HCT116 (cell line): ENCODE measurements at regions not wholly inside any gene's neighbourhood (a gene's known extent, or its start where the extent isn't known, plus 50 kb on each side); places are given as distances from the start of the nearest gene placed in this dataset.

Experiments
- ATAC-seq: fragments of 200-7000 bp; cut with Tn5 transposase; 2 replicates; pipeline ENCODE4 v1.9.1; 2020; ENCODE audit warnings: mild to moderate bottlenecking, moderate library complexity
- BruUV-seq: library from RNA; stranded (reverse); fragments of 400-500 nt; replicated peaks from 2 replicates; lab custom pipeline; 2021; lab: Mats Ljungman, UMichigan
- CTCF ChIA-PET: fragments of 300-600 bp; sonication (Branson Sonifier 250); formaldehyde crosslinking; loops from one replicate; lab custom pipeline; 2021; ENCODE audit warnings: antibody characterized with exemption; lab: Charles Lee
- POLR2A ChIA-PET: fragments of 300-600, 350-600 bp; sonication (Branson Sonifier 250); formaldehyde crosslinking; loops from one replicate; lab custom pipeline; 2021; ENCODE audit warnings: antibody characterized with exemption; lab: Charles Lee
- RAD21 ChIA-PET, 2 experiments: fragments of 300-600 bp; sonication (Branson Sonifier 250); formaldehyde crosslinking; loops; one replicate each; lab custom pipeline; 2023; ENCODE audit warnings: low total read pairs in 2 of 2; ENCODE audit not compliant: uncharacterized antibody in 2 of 2, unreplicated experiment in 2 of 2, low non-redundant PET in 1 of 2; lab: Charles Lee
- DNase-seq: peaks from one replicate; pipeline ENCODE4 v3.0.0-alpha.2; 2010; ENCODE audit warnings: low read depth, low spot score
- H2AFZ ChIP-seq: fragments of 200-600 bp; shearing (Covaris generic), sonication (generic); 2 replicates; pipeline ENCODE4 v1.6.1; 2017; ENCODE audit warnings: low read depth, mixed run types, mixed read lengths, antibody characterized with exemption, low read length; ENCODE audit not compliant: poor library complexity, severe bottlenecking
- H3K27ac ChIP-seq: 2 replicates; pipeline ENCODE4 v1.5.1; 2012; ENCODE audit warnings: low read depth, low read length
- H3K27me3 ChIP-seq: fragments of 200-600 bp; sonication (generic); 2 replicates; pipeline ENCODE4 v1.6.1; 2016; ENCODE audit warnings: mixed run types, low read length, mixed read lengths; ENCODE audit not compliant: insufficient read depth
- H3K36me3 ChIP-seq, 2 experiments: fragments of 200-500 bp in 1 of 2; fragments of 200-600 bp in 1 of 2; sonication (Bioruptor generic) in 1 of 2; sonication (generic) in 1 of 2; 2 replicates each; pipeline versions ENCODE4 v1.5.1 to v1.6.1; 2014 to 2016; ENCODE audit warnings: low read length in 2 of 2, inconsistent platforms in 1 of 2, mixed read lengths in 1 of 2, mixed run types in 1 of 2; ENCODE audit not compliant: insufficient read depth in 2 of 2, control insufficient read depth in 1 of 2
- H3K4me1 ChIP-seq, 2 experiments: fragments of 200-600 bp in 1 of 2; sonication (generic) in 1 of 2; 2 replicates each; pipeline versions ENCODE4 v1.5.1 to v1.6.1; 2012 to 2017; ENCODE audit warnings: low read length in 2 of 2, inconsistent platforms in 1 of 2, mild to moderate bottlenecking in 1 of 2, mixed read lengths in 1 of 2, mixed run types in 1 of 2, moderate library complexity in 1 of 2; ENCODE audit not compliant: insufficient read depth in 2 of 2, control insufficient read depth in 1 of 2
- H3K4me2 ChIP-seq: fragments of 200-600 bp; sonication (generic); 2 replicates; pipeline ENCODE4 v1.6.1; 2017; ENCODE audit warnings: mixed run types, low read length, mixed read lengths
- H3K4me3 ChIP-seq, 2 experiments: fragments of 200-600 bp in 1 of 2; sonication (generic) in 1 of 2; replicated peaks in 1 of 2; 2 replicates each; pipeline ENCODE4 v1.5.1; 2011 to 2016; ENCODE audit warnings: low read length in 2 of 2, control low read depth in 1 of 2, low read depth in 1 of 2, mild to moderate bottlenecking in 1 of 2, mixed read lengths in 1 of 2, mixed run types in 1 of 2
- H3K79me2 ChIP-seq: fragments of 200-600 bp; sonication (generic); 2 replicates; pipeline ENCODE4 v1.6.1; 2017; ENCODE audit warnings: mild to moderate bottlenecking, mixed run types, low read length, moderate library complexity, mixed read lengths; ENCODE audit not compliant: insufficient read depth
- H3K9ac ChIP-seq: fragments of 200-600 bp; sonication (generic); 2 replicates; pipeline ENCODE4 v1.6.1; 2016; ENCODE audit warnings: low read length, mixed read lengths
- H3K9me2 ChIP-seq: fragments of 200-600 bp; sonication (generic), shearing (Covaris generic); 2 replicates; pipeline ENCODE4 v1.6.1; 2017; ENCODE audit warnings: mixed run types, mild to moderate bottlenecking, moderate library complexity; ENCODE audit not compliant: insufficient read depth
- H3K9me3 ChIP-seq, 2 experiments: fragments of 200-500 bp in 1 of 2; fragments of 200-600 bp in 1 of 2; sonication (Bioruptor generic) in 1 of 2; sonication (generic) in 1 of 2; 2 replicates each; pipeline ENCODE4 v1.6.1; 2014 to 2017; ENCODE audit warnings: low read length in 2 of 2, mixed read lengths in 2 of 2, inconsistent platforms in 1 of 2, low read depth in 1 of 2, mild to moderate bottlenecking in 1 of 2, mixed run types in 1 of 2, moderate library complexity in 1 of 2; ENCODE audit not compliant: control insufficient read depth in 1 of 2, insufficient read depth in 1 of 2
- H4K20me1 ChIP-seq: fragments of 200-600 bp; sonication (generic), shearing (Covaris generic); 2 replicates; pipeline ENCODE4 v1.6.1; 2017; ENCODE audit warnings: mixed run types, mild to moderate bottlenecking, moderate library complexity; ENCODE audit not compliant: insufficient read depth
- CBX3 ChIP-seq: IDR thresholded peaks from 2 replicates; pipeline ENCODE4 v1.6.1; 2012; ENCODE audit warnings: low read depth
- CEBPB ChIP-seq: IDR thresholded peaks from 2 replicates; pipeline ENCODE4 v1.6.1; 2012; ENCODE audit warnings: low read depth
- EGR1 ChIP-seq: IDR thresholded peaks from 2 replicates; pipeline ENCODE4 v1.6.1; 2012; ENCODE audit warnings: low read depth
- ELF1 ChIP-seq: IDR thresholded peaks from 2 replicates; pipeline ENCODE4 v1.6.1; 2012; ENCODE audit warnings: low read depth, borderline replicate concordance
- EZH2 ChIP-seq: fragments of 200-600 bp; sonication (generic); IDR thresholded peaks from 2 replicates; pipeline ENCODE4 v1.6.1; 2017; ENCODE audit warnings: antibody characterized with exemption, mixed run types
- EZH2phosphoT487 ChIP-seq: fragments of 200-600 bp; IDR thresholded peaks from 2 replicates; pipeline ENCODE4 v1.6.1; 2018; ENCODE audit warnings: antibody characterized with exemption, borderline replicate concordance
- FOSL1 ChIP-seq: IDR thresholded peaks from 2 replicates; pipeline ENCODE4 v1.6.1; 2012; ENCODE audit warnings: low read depth
- POLR2AphosphoS5 ChIP-seq: IDR thresholded peaks from 2 replicates; pipeline ENCODE4 v1.6.1; 2011; ENCODE audit warnings: mild to moderate bottlenecking, low read depth, low read length, moderate library complexity
- RAD21 ChIP-seq: IDR thresholded peaks from 2 replicates; pipeline ENCODE4 v1.6.1; 2012; ENCODE audit warnings: low read depth, mild to moderate bottlenecking
- SIN3A ChIP-seq: IDR thresholded peaks from 2 replicates; pipeline ENCODE4 v1.6.1; 2012; ENCODE audit warnings: low read depth
- SP1 ChIP-seq: IDR thresholded peaks from 2 replicates; pipeline ENCODE4 v1.6.1; 2012; ENCODE audit warnings: low read depth
- TCF7L2 ChIP-seq: IDR thresholded peaks from 2 replicates; pipeline ENCODE4 v1.7.0; 2011; ENCODE audit warnings: borderline replicate concordance, inconsistent platforms; ENCODE audit not compliant: insufficient read depth, insufficient read length; ENCODE audit errors: extremely low read depth
- YY1 ChIP-seq: IDR thresholded peaks from 2 replicates; pipeline ENCODE4 v1.6.1; 2011; ENCODE audit warnings: low read length, low read depth, moderate library complexity, mild to moderate bottlenecking; ENCODE audit not compliant: insufficient replicate concordance; ENCODE audit errors: extremely low read depth
- intact Hi-C: fragments of 100-400 bp; cut with micrococcal nuclease; formaldehyde crosslinking; loops from 2 replicates; pipeline ENCODE4 v1.10.0; 2022
- TF ChIP-seq, protein P1 (sequence below): IDR thresholded peaks from 2 replicates; pipeline ENCODE4 v1.6.1; 2012
- TF ChIP-seq, protein P2 (sequence below), 3 experiments: fragments of 200-600 bp in 1 of 3; sonication (generic) in 1 of 3; IDR thresholded peaks in 2 of 3; conservative IDR thresholded peaks in 1 of 3; 2 replicates each; pipeline ENCODE4 v1.5.1; 2012 to 2017; ENCODE audit warnings: low read depth in 2 of 3, low read length in 2 of 3, antibody characterized with exemption in 1 of 3, borderline replicate concordance in 1 of 3, control low read depth in 1 of 3, mild to moderate bottlenecking in 1 of 3, mixed read lengths in 1 of 3, mixed run types in 1 of 3, moderate library complexity in 1 of 3; ENCODE audit not compliant: insufficient read depth in 1 of 3

GRCh38 chr6:91166271-91167046 is 579.6 kb upstream of the MAP3K7 start:
- CTCF ChIA-PET: no interaction called here
- no peak for DNase-seq
- Histone ChIP-seq H3K9me3 (peaks cover 0 to 7% of the 10 kb centered on the region in 2 experiments; a peak in 1 of 4 replicates), H3K36me3 (no peaks in the 10 kb centered on the region), H3K4me3 (no peak overlapping the region), H3K27ac (no peak overlapping the region), H3K4me1 (no peaks in the 10 kb centered on the region), H3K9ac (no peak overlapping the region), H3K27me3 (no peaks in the 10 kb centered on the region), H3K9me2 (no peaks in the 10 kb centered on the region), H2AFZ (no peak overlapping the region), H4K20me1 (no peaks in the 10 kb centered on the region), H3K4me2 (no peak overlapping the region), H3K79me2 (no peaks in the 10 kb centered on the region)
- intact Hi-C loops: no loop called here
- POLR2A ChIA-PET: no interaction called here
- BruUV-seq: no TSS peak
- RAD21 ChIA-PET: no interaction called here
- ATAC-seq: no peak
- TF ChIP-seq RAD21 (no peak), EGR1 (no peak), FOSL1 (no peak), EZH2 (no peak), EZH2phosphoT487 (no peak), ELF1 (no peak)

DNA sequence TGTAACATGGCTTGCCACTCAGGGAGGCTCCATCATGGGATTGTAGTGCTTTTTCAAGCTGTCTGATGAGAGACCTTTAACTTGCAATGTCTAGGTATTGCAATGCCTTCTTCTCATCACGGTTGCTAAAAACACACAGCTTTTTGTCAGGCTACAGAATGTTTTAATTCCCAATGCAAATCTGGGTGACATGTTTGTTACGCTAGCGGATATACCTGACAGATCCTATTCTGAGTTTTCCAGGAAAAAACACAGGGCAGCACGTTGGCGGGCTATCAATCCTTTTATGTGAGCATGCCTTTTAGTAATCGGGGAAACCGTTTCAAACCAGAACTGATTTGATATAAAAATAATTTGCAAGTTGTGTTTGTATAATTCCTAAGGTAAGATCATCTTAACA is 577.2 kb upstream of the MAP3K7 start:
- BruUV-seq: no TSS peak
- Histone ChIP-seq H4K20me1 (no peaks in the 10 kb centered on the region), H3K27ac (no peak overlapping the region), H3K9me3 (0 out of 4 replicates have a peak, but pooled peaks cover 0 to 7% of the 10 kb centered on the region in 2 experiments), H3K27me3 (no peaks in the 10 kb centered on the region), H3K4me3 (no peak overlapping the region), H3K4me1 (no peaks in the 10 kb centered on the region), H2AFZ (no peak overlapping the region), H3K36me3 (no peaks in the 10 kb centered on the region), H3K9ac (no peak overlapping the region)
- ChIA-PET RAD21 (no interaction called here), CTCF (no interaction called here)
- DNase-seq: no peak
- no peak for TF ChIP-seq TCF7L2
- TF ChIP-seq, protein P1, sequence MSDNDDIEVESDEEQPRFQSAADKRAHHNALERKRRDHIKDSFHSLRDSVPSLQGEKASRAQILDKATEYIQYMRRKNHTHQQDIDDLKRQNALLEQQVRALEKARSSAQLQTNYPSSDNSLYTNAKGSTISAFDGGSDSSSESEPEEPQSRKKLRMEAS: no peak
- no peak for TF ChIP-seq YY1
- TF ChIP-seq CBX3: no peak
- TF ChIP-seq, protein P2, sequence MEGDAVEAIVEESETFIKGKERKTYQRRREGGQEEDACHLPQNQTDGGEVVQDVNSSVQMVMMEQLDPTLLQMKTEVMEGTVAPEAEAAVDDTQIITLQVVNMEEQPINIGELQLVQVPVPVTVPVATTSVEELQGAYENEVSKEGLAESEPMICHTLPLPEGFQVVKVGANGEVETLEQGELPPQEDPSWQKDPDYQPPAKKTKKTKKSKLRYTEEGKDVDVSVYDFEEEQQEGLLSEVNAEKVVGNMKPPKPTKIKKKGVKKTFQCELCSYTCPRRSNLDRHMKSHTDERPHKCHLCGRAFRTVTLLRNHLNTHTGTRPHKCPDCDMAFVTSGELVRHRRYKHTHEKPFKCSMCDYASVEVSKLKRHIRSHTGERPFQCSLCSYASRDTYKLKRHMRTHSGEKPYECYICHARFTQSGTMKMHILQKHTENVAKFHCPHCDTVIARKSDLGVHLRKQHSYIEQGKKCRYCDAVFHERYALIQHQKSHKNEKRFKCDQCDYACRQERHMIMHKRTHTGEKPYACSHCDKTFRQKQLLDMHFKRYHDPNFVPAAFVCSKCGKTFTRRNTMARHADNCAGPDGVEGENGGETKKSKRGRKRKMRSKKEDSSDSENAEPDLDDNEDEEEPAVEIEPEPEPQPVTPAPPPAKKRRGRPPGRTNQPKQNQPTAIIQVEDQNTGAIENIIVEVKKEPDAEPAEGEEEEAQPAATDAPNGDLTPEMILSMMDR (IDR thresholded peaks at IDR 0.05 in 2 of 3, conservative IDR thresholded peaks at IDR 0.05 in 1 of 3; ENCODE audit: borderline replicate concordance in 1 of 3, insufficient read depth in 1 of 3, low read depth in 2 of 3, low read length in 2 of 3): no peak
- TF ChIP-seq SP1: no peak
- TF ChIP-seq EZH2phosphoT487: no peak
- no peak for TF ChIP-seq SIN3A
- TF ChIP-seq POLR2AphosphoS5: no peak
- TF ChIP-seq CEBPB: no peak
- TF ChIP-seq, all 23 proteins: peak for 0
- intact Hi-C loops: no loop called here
- no peaks in the 10 kb centered on the region for H3K79me2 ChIP-seq
- no peak overlapping the region for H3K4me2 ChIP-seq
- H3K9me2 ChIP-seq: no peaks in the 10 kb centered on the region
- no peak for ATAC-seq
- POLR2A ChIA-PET: no interaction called here
